ENCODE measurements at regions not wholly inside any gene's neighbourhood (a gene's known extent, or its start where the extent isn't known, plus 50 kb on each side); places are given as distances from the start of the nearest gene placed in this dataset.

DNA sequence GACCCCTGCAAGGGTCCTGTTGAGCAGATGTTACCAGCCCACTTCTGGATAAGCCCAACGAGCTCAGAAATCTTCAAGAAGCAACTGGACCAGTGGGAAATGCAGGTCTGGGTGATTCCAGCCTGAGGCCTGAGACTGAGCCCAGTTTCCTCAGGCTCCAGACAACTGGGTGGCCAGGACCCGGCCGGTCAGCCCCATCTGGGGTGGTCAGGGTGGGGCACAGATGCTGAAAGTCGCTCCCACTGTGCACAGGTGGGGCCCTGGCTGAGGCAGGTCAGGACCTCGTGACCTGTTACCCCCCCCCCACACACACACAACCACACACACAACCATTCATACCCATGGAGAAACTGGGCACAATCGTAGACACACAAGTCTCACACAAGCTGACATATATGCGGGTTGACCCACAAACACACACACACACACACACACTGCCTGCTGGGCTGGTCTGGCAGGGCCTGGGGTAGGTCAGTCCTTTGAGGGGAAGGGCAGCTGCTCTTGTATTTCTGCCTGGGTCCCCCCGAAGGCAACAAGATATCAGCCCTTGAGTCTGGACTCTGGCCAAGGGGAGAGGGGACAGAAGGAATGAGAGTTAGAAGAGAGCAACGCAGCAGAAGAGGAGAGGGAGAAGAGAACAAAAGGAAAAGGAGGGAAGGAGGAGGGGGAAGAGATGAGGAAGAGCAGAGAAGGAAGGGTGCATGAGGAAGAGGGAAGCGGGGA, 99.0 kb upstream of the CDH5 start:
- no peak overlapping the region for H3K4me3 ChIP-seq (ENCODE audit: control extremely low read depth in 1 of 5, extremely low read depth in 1 of 5, insufficient read depth in 1 of 5, low read depth in 2 of 5, low read length in 4 of 5)
- Mint-ChIP-seq H3K27me3 (peaks cover 37% of the 10 kb centered on the region), H3K27ac (no peak overlapping the region), H3K9me3 (ENCODE audit: insufficient read depth) (no peaks in the 10 kb centered on the region), H3K4me3 (no peak overlapping the region), H3K4me1 (peaks cover 10% of the 10 kb centered on the region)
- intact Hi-C loops (cut with micrococcal nuclease): no loop called here
- no peak for TF ChIP-seq EZH2 (IDR thresholded peaks at IDR 0.05; ENCODE audit: borderline replicate concordance, insufficient read depth, low read depth, low read length, poor library complexity, severe bottlenecking)
- TF ChIP-seq, protein P1, sequence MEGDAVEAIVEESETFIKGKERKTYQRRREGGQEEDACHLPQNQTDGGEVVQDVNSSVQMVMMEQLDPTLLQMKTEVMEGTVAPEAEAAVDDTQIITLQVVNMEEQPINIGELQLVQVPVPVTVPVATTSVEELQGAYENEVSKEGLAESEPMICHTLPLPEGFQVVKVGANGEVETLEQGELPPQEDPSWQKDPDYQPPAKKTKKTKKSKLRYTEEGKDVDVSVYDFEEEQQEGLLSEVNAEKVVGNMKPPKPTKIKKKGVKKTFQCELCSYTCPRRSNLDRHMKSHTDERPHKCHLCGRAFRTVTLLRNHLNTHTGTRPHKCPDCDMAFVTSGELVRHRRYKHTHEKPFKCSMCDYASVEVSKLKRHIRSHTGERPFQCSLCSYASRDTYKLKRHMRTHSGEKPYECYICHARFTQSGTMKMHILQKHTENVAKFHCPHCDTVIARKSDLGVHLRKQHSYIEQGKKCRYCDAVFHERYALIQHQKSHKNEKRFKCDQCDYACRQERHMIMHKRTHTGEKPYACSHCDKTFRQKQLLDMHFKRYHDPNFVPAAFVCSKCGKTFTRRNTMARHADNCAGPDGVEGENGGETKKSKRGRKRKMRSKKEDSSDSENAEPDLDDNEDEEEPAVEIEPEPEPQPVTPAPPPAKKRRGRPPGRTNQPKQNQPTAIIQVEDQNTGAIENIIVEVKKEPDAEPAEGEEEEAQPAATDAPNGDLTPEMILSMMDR (IDR thresholded peaks at IDR 0.05): no peak
- ATAC-seq (ENCODE audit: low read depth) (no peak), DNase-seq (no peak)
- WGBS (ENCODE audit: insufficient coverage): 76% methylated on average over 8 of the region's 10 CpGs
- H3K79me2 ChIP-seq (ENCODE audit: control insufficient read depth, insufficient read depth, low read length): no peaks in the 10 kb centered on the region
- H3K27ac ChIP-seq (ENCODE audit: low read length in 2 of 2): no peak overlapping the region
- peaks cover 3 to 4% of the 10 kb centered on the region in 2 donors for H3K4me1 ChIP-seq (ENCODE audit: control insufficient read depth in 2 of 2, insufficient read depth in 2 of 2, low read length in 2 of 2)
- H3K4me2 ChIP-seq (replicated peaks; ENCODE audit: low read depth, low read length, poor library complexity, severe bottlenecking): no peak overlapping the region
- peaks cover 0 to 1% (median 0%) of the 10 kb centered on the region in 3 donors for H3K9me3 ChIP-seq (ENCODE audit: control extremely low read depth in 1 of 3, control insufficient read depth in 2 of 3, insufficient read depth in 1 of 3, low read length in 2 of 3)
- POLR2A ChIA-PET: no interaction called here
- H3K9ac ChIP-seq (ENCODE audit: low read length): no peak overlapping the region
- H3K36me3 ChIP-seq (replicated peaks in 1 of 2; ENCODE audit: control extremely low read depth in 1 of 2, control insufficient read depth in 1 of 2, extremely low read depth in 1 of 2, insufficient read depth in 2 of 2, low read length in 1 of 2): no peaks in the 10 kb centered on the region
- peaks cover 0 to 31% (median 8%) of the 10 kb centered on the region in 4 experiments for H3K27me3 ChIP-seq (replicated peaks in 1 of 4; ENCODE audit: control extremely low read depth in 1 of 4, control insufficient read depth in 3 of 4, insufficient read depth in 4 of 4, low read length in 3 of 4)
- H2AFZ ChIP-seq (ENCODE audit: insufficient read depth, low read depth, low read length, poor library complexity, severe bottlenecking): no peak overlapping the region
- no peaks in the 10 kb centered on the region for H4K20me1 ChIP-seq (ENCODE audit: control insufficient read depth, insufficient read depth, low read length, poor library complexity, severe bottlenecking)
- CTCF ChIA-PET: no interaction called here

DNA sequence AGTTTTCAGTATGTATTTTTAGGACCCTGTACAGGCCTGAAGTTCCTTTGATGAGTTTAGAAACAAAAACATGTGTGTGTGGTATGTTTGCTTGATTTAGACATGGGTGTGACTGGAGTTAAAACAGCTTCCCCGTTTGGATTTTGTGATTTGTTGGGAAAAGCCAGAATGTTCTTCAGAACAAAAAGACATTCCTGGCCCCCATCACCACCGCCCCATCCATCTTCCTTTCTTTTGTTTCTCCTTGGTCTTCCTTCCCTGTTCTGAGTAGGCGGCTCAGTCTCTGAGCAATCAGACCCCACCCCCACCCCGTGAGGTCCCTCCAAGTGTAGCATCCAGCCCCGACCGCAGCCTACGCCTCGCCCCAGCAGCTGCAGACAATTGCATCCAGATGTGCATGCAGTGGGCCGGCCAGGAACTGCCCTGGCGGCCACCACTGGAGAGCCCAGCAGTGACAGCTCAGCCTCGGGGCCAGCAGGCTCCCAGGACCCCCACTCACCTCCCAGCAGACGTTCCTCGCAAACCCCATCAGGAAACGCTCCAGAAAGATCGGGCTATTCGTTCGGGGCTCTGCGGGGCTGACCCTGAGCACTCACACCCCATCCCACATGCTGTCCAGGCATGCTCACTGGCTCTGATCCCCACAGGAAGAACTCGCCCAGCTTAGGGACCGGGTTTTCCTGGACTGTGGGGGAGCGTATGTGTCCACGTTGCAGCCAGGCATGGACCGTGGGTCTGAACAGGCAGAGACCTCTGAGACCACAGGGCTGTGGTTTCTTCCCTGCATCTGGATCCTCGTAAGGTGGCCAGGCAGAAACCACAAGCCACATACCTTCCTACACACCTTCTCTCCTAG, 99.8 kb upstream of the CDH5 start:
- Histone ChIP-seq H3K9ac (ENCODE audit: low read length) (no peak overlapping the region), H3K27me3 (replicated peaks in 1 of 4; ENCODE audit: control extremely low read depth in 1 of 4, control insufficient read depth in 3 of 4, insufficient read depth in 4 of 4, low read length in 3 of 4) (peaks cover 0 to 25% (median 8%) of the 10 kb centered on the region in 4 experiments), H4K20me1 (ENCODE audit: control insufficient read depth, insufficient read depth, low read length, poor library complexity, severe bottlenecking) (no peaks in the 10 kb centered on the region), H3K27ac (ENCODE audit: low read length in 2 of 2) (no peak overlapping the region), H3K4me2 (replicated peaks; ENCODE audit: low read depth, low read length, poor library complexity, severe bottlenecking) (no peak overlapping the region), H3K9me3 (ENCODE audit: control extremely low read depth in 1 of 3, control insufficient read depth in 2 of 3, insufficient read depth in 1 of 3, low read length in 2 of 3) (no peaks in the 10 kb centered on the region), H2AFZ (ENCODE audit: insufficient read depth, low read depth, low read length, poor library complexity, severe bottlenecking) (no peak overlapping the region), H3K4me1 (ENCODE audit: control insufficient read depth in 2 of 2, insufficient read depth in 2 of 2, low read length in 2 of 2) (peaks cover 3 to 4% of the 10 kb centered on the region in 2 donors), H3K79me2 (ENCODE audit: control insufficient read depth, insufficient read depth, low read length) (no peaks in the 10 kb centered on the region), H3K4me3 (ENCODE audit: control extremely low read depth in 1 of 5, extremely low read depth in 1 of 5, insufficient read depth in 1 of 5, low read depth in 2 of 5, low read length in 4 of 5) (no peak overlapping the region), H3K36me3 (replicated peaks in 1 of 2; ENCODE audit: control extremely low read depth in 1 of 2, control insufficient read depth in 1 of 2, extremely low read depth in 1 of 2, insufficient read depth in 2 of 2, low read length in 1 of 2) (no peaks in the 10 kb centered on the region)
- H3K4me3 Mint-ChIP-seq: no peak overlapping the region
- no peak overlapping the region for H3K27ac Mint-ChIP-seq
- TF ChIP-seq, protein P1 (IDR thresholded peaks at IDR 0.05): no peak
- no peak for TF ChIP-seq EZH2 (IDR thresholded peaks at IDR 0.05; ENCODE audit: borderline replicate concordance, insufficient read depth, low read depth, low read length, poor library complexity, severe bottlenecking)
- no peak for ATAC-seq (ENCODE audit: low read depth)
- ChIA-PET POLR2A (no interaction called here), CTCF (no interaction called here)
- H3K9me3 Mint-ChIP-seq (ENCODE audit: insufficient read depth): no peaks in the 10 kb centered on the region
- peaks cover 36% of the 10 kb centered on the region for H3K27me3 Mint-ChIP-seq
- WGBS (ENCODE audit: insufficient coverage): 9% methylated on average over 22 of the region's 24 CpGs
- intact Hi-C loops (cut with micrococcal nuclease): no loop called here
- peaks cover 10% of the 10 kb centered on the region for H3K4me1 Mint-ChIP-seq
- DNase-seq: no peak
